Mucosa of stomach (tissue), 1 donor: ENCODE measurements at regions not wholly inside any gene's neighbourhood (a gene's known extent, or its start where the extent isn't known, plus 50 kb on each side); places are given as distances from the start of the nearest gene placed in this dataset.
"Not testable (repeated sequence)": the region's sequence is repeated elsewhere in the genome, so short reads cannot be mapped to it uniquely, and the experiment has no call there.

Experiments used
- H3K27me3 ChIP-seq: one replicate; pipeline ENCODE4 v1.7.0; 2013; ENCODE audit warnings: mild to moderate bottlenecking, low read length; ENCODE audit not compliant: control insufficient read depth, insufficient read depth
- H3K36me3 ChIP-seq: one replicate; pipeline ENCODE4 v1.7.0; 2013; ENCODE audit warnings: low read length; ENCODE audit not compliant: control insufficient read depth, insufficient read depth
- H3K4me1 ChIP-seq: one replicate; pipeline ENCODE4 v1.7.0; 2013; ENCODE audit warnings: mild to moderate bottlenecking, low read length; ENCODE audit not compliant: control insufficient read depth, insufficient read depth
- H3K4me3 ChIP-seq: one replicate; pipeline ENCODE4 v1.7.0; 2013; ENCODE audit warnings: low read length
- H3K9ac ChIP-seq: one replicate; pipeline ENCODE4 v1.7.0; 2013; ENCODE audit warnings: mild to moderate bottlenecking, low read length, moderate library complexity
- H3K9me3 ChIP-seq: one replicate; pipeline ENCODE4 v1.7.0; 2013; ENCODE audit warnings: mild to moderate bottlenecking, low read length, moderate library complexity; ENCODE audit not compliant: control insufficient read depth
- donor health status: Pancreatic carcinoma.

- Histone ChIP-seq H3K36me3 (no peaks in the 10 kb centered on the region), H3K9ac (no peak overlapping the region), H3K4me3 (no peak overlapping the region), H3K4me1 (no peaks in the 10 kb centered on the region), H3K9me3 (no peaks in the 10 kb centered on the region), H3K27me3 (no peaks in the 10 kb centered on the region)
These were observed 560.3 kb upstream of the ZP4 start for GRCh38 chr1:238450976-238451375.

- Histone ChIP-seq H3K36me3 (no peaks in the 10 kb centered on the region), H3K27me3 (no peaks in the 10 kb centered on the region), H3K9me3 (no peaks in the 10 kb centered on the region), H3K4me1 (no peaks in the 10 kb centered on the region), H3K9ac (no peak overlapping the region), H3K4me3 (no peak overlapping the region)
These were observed 553.0 kb upstream of the ZP4 start for GRCh38 chr1:238443687-238444086.

GRCh38 chr1:238439511-238439910 is 548.8 kb upstream of the ZP4 start:
- Histone ChIP-seq H3K4me3 (no peak overlapping the region), H3K9ac (no peak overlapping the region), H3K4me1 (no peaks in the 10 kb centered on the region)

GRCh38 chr1:238438311-238439270 is 547.9 kb upstream of the ZP4 start:
- Histone ChIP-seq H3K9me3 (no peaks in the 10 kb centered on the region), H3K9ac (no peak overlapping the region), H3K36me3 (no peaks in the 10 kb centered on the region), H3K4me1 (no peaks in the 10 kb centered on the region), H3K27me3 (no peaks in the 10 kb centered on the region), H3K4me3 (no peak overlapping the region)

More at GRCh38 chr1:238439511-238439910, 548.8 kb upstream of the ZP4 start:
- Histone ChIP-seq H3K27me3 (no peaks in the 10 kb centered on the region), H3K36me3 (no peaks in the 10 kb centered on the region), H3K9me3 (no peaks in the 10 kb centered on the region)

- H3K9ac ChIP-seq, H3K9me3 ChIP-seq, H3K4me1 ChIP-seq, H3K4me3 ChIP-seq, H3K36me3 ChIP-seq, H3K27me3 ChIP-seq: not testable (repeated sequence)
These were observed 539.0 kb upstream of the ZP4 start for GRCh38 chr1:238429703-238430102.

- Histone ChIP-seq H3K27me3 (no peaks in the 10 kb centered on the region), H3K4me3 (no peak overlapping the region), H3K4me1 (no peaks in the 10 kb centered on the region), H3K36me3 (no peaks in the 10 kb centered on the region), H3K9ac (no peak overlapping the region), H3K9me3 (no peaks in the 10 kb centered on the region)
These were observed 528.5 kb upstream of the ZP4 start for GRCh38 chr1:238419209-238419608.

GRCh38 chr1:238409932-238410331 is 519.2 kb upstream of the ZP4 start:
- Histone ChIP-seq H3K9ac (no peak overlapping the region), H3K27me3 (no peaks in the 10 kb centered on the region), H3K36me3 (no peaks in the 10 kb centered on the region), H3K9me3 (no peaks in the 10 kb centered on the region), H3K4me3 (no peak overlapping the region), H3K4me1 (no peaks in the 10 kb centered on the region)

- no peaks in the 10 kb centered on the region for H3K4me1 ChIP-seq
- H3K4me3 ChIP-seq: no peak overlapping the region
- no peaks in the 10 kb centered on the region for H3K27me3 ChIP-seq
- H3K9ac ChIP-seq: no peak overlapping the region
- H3K36me3 ChIP-seq: no peaks in the 10 kb centered on the region
- no peaks in the 10 kb centered on the region for H3K9me3 ChIP-seq
These were observed 518.6 kb upstream of the ZP4 start for GRCh38 chr1:238409191-238409850.

- Histone ChIP-seq H3K27me3 (no peaks in the 10 kb centered on the region), H3K9ac (no peak overlapping the region), H3K9me3 (no peaks in the 10 kb centered on the region), H3K4me1 (no peaks in the 10 kb centered on the region), H3K36me3 (no peaks in the 10 kb centered on the region), H3K4me3 (no peak overlapping the region)
These were observed 518.0 kb upstream of the ZP4 start for GRCh38 chr1:238408737-238409136.

- Histone ChIP-seq H3K9me3 (no peaks in the 10 kb centered on the region), H3K4me1 (no peaks in the 10 kb centered on the region), H3K4me3 (no peak overlapping the region), H3K36me3 (no peaks in the 10 kb centered on the region), H3K9ac (no peak overlapping the region), H3K27me3 (no peaks in the 10 kb centered on the region)
These were observed 515.6 kb upstream of the ZP4 start for GRCh38 chr1:238406098-238406860.

GRCh38 chr1:238404921-238405320 is 514.2 kb upstream of the ZP4 start:
- Histone ChIP-seq H3K27me3 (no peaks in the 10 kb centered on the region), H3K4me3 (no peak overlapping the region), H3K36me3 (no peaks in the 10 kb centered on the region), H3K9ac (no peak overlapping the region), H3K9me3 (no peaks in the 10 kb centered on the region), H3K4me1 (no peaks in the 10 kb centered on the region)

- no peaks in the 10 kb centered on the region for H3K27me3 ChIP-seq
- H3K4me1 ChIP-seq: no peaks in the 10 kb centered on the region
- H3K4me3 ChIP-seq: no peak overlapping the region
- no peak overlapping the region for H3K9ac ChIP-seq
- no peaks in the 10 kb centered on the region for H3K36me3 ChIP-seq
- no peaks in the 10 kb centered on the region for H3K9me3 ChIP-seq
These were observed 513.8 kb upstream of the ZP4 start for GRCh38 chr1:238404481-238404880.
